Activated CD8-positive, alpha-beta T cell treated with anti-CD3 and anti-CD28 coated beads for 36 hours (primary cell): ENCODE measurements at regions not wholly inside any gene's neighbourhood (a gene's known extent, or its start where the extent isn't known, plus 50 kb on each side); places are given as distances from the start of the nearest gene placed in this dataset.

Experiments used
- ATAC-seq: fragments of 200-7000 bp; cut with Tn5 transposase; one replicate; pipeline ENCODE4 v1.10.0; 2021; ENCODE audit warnings: mild to moderate bottlenecking, moderate library complexity
- CTCF ChIA-PET: fragments of 350-600 bp; sonication (Branson Sonifier 250); formaldehyde crosslinking; loops from one replicate; lab custom pipeline; 2021; ENCODE audit warnings: antibody characterized with exemption; lab: Charles Lee
- POLR2A ChIA-PET: fragments of 350-600 bp; sonication (Branson Sonifier 250); formaldehyde crosslinking; loops from one replicate; lab custom pipeline; 2021; ENCODE audit warnings: antibody characterized with exemption; lab: Charles Lee
- DNase-seq: peaks from one replicate; pipeline ENCODE4 v3.0.0-alpha.2; 2020
- H3K27ac Mint-ChIP-seq: one replicate; pipeline ENCODE4 v1.8.0; 2021; ENCODE audit warnings: mild to moderate bottlenecking, mixed read lengths
- H3K27me3 Mint-ChIP-seq: one replicate; pipeline ENCODE4 v1.8.0; 2021; ENCODE audit warnings: mixed read lengths
- H3K36me3 Mint-ChIP-seq: one replicate; pipeline ENCODE4 v1.8.0; 2021; ENCODE audit warnings: low read depth, mixed read lengths
- H3K4me1 Mint-ChIP-seq: one replicate; pipeline ENCODE4 v1.8.0; 2021; ENCODE audit warnings: low read depth, mixed read lengths
- H3K4me3 Mint-ChIP-seq: one replicate; pipeline ENCODE4 v1.8.0; 2021; ENCODE audit warnings: mild to moderate bottlenecking, moderate library complexity, mixed read lengths
- H3K9me3 Mint-ChIP-seq: one replicate; pipeline ENCODE4 v1.8.0; 2021; ENCODE audit warnings: mixed read lengths
- CTCF ChIP-seq: fragments of 200-600 bp; IDR thresholded peaks from one replicate; pipeline ENCODE4 v1.8.0; 2022; ENCODE audit warnings: antibody characterized with exemption, mild to moderate bottlenecking
- intact Hi-C: fragments of 100-400 bp; cut with micrococcal nuclease; formaldehyde crosslinking; loops from one replicate; pipeline ENCODE4 v1.10.0; 2022

GRCh38 chr6:112927641-112928320, 580.7 kb downstream of the RFPL4B start:
- no peak for TF ChIP-seq CTCF
- Mint-ChIP-seq H3K27me3 (no peaks in the 10 kb centered on the region), H3K4me3 (no peak overlapping the region), H3K36me3 (no peaks in the 10 kb centered on the region), H3K4me1 (no peaks in the 10 kb centered on the region), H3K9me3 (peaks cover 10% of the 10 kb centered on the region), H3K27ac (no peak overlapping the region)
- ChIA-PET POLR2A (no interaction called here), CTCF (interaction anchor here (0.6 kb wide), 1 partner anchor 1547 kb away, joined by 3 read pairs; no protein-coding TSS in a partner anchor)
- intact Hi-C loops, result no loop called here
- DNase-seq, result no peak
- no peak for ATAC-seq

GRCh38 chr6:112929641-112930040, 582.5 kb downstream of the RFPL4B start:
- no peak overlapping the region for H3K4me3 Mint-ChIP-seq
- ATAC-seq (no peak), DNase-seq (no peak)
- ChIA-PET CTCF (no interaction called here), POLR2A (no interaction called here)
- intact Hi-C loops, result no loop called here
- no peak overlapping the region for H3K27ac Mint-ChIP-seq
- TF ChIP-seq CTCF, result no peak
- no peaks in the 10 kb centered on the region for H3K27me3 Mint-ChIP-seq
- no peaks in the 10 kb centered on the region for H3K4me1 Mint-ChIP-seq
- no peaks in the 10 kb centered on the region for H3K36me3 Mint-ChIP-seq
- peaks cover 3% of the 10 kb centered on the region for H3K9me3 Mint-ChIP-seq

DNA sequence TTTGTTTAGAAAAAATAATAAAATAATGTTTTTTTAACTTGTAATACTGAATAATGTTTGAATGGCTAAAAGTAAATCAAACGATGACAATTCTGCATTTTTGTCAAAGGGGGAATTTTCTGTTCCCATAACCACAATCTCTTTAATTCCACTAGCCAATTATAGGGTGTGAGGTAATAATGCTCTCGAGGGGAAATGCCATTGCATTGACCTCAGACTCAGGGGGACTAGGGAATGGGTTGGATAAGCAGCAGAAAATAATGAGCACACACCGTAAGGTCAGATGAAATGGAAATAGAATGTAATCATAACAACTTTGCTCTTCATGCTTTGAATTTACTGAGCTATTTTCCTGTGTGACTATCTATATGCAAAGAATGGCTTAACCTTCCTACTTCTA, 584.7 kb downstream of the RFPL4B start:
- H3K27ac Mint-ChIP-seq, result no peak overlapping the region
- intact Hi-C loops, result no loop called here
- no peaks in the 10 kb centered on the region for H3K27me3 Mint-ChIP-seq
- CTCF ChIA-PET, result no interaction called here
- no peak for TF ChIP-seq CTCF
- no peaks in the 10 kb centered on the region for H3K36me3 Mint-ChIP-seq
- no peak overlapping the region for H3K4me3 Mint-ChIP-seq
- DNase-seq (no peak), ATAC-seq (no peak)
- POLR2A ChIA-PET, result no interaction called here
- H3K4me1 Mint-ChIP-seq, result no peaks in the 10 kb centered on the region
- H3K9me3 Mint-ChIP-seq, result peaks cover 3% of the 10 kb centered on the region

GRCh38 chr6:112933947-112934346, 586.8 kb downstream of the RFPL4B start:
- ATAC-seq, result no peak
- no peak for TF ChIP-seq CTCF
- Mint-ChIP-seq H3K27ac (no peak overlapping the region), H3K27me3 (no peaks in the 10 kb centered on the region), H3K9me3 (peaks cover 1% of the 10 kb centered on the region), H3K4me3 (no peak overlapping the region), H3K36me3 (no peaks in the 10 kb centered on the region), H3K4me1 (no peaks in the 10 kb centered on the region)
- no peak for DNase-seq
- POLR2A ChIA-PET, result no interaction called here
- CTCF ChIA-PET, result no interaction called here
- intact Hi-C loops, result no loop called here

DNA sequence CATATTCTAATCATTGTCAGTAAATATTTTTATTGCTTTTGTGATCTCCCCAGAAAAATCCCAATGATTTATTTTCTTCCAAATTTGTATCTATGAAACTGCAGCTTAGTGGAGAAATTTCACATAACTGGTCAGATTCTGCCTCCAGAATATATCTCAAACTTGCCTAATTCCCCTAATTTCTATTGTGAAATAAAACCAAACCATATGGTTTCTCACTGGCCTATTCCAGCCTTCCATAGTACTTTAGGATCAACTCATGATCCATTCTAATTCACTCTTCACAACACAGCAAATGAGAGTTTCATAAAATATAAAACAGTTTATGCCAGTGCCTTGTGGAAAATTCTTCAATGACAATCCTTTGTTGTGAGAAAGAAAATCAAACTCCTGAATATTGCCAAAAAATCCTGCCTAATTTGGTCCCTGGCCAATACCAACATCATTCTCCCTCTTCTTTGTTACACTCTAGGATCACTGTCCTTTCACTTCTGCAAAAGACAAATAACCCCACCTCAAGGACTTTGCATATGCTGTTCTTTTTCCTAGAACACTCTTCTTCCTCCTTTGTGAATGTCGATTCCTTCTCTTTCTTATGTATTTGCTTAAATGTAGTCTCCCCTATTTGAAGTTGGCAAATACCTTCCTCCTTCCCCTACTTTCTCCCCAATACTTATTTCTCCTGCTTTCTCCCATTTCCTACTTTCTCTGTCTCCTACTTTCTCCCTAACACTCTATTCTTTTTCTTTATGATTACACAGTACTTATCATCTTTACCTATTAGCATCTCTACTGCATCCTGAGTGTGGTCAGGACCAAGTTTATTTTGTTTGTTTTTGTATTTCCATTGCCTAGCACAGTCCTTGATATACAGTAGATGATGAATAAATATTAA, 587.5 kb downstream of the RFPL4B start:
- intact Hi-C loops, result no loop called here
- Mint-ChIP-seq H3K4me1 (no peaks in the 10 kb centered on the region), H3K4me3 (no peak overlapping the region), H3K27me3 (no peaks in the 10 kb centered on the region), H3K36me3 (no peaks in the 10 kb centered on the region), H3K27ac (no peak overlapping the region), H3K9me3 (peaks cover 1% of the 10 kb centered on the region)
- TF ChIP-seq CTCF, result no peak
- ChIA-PET POLR2A (no interaction called here), CTCF (no interaction called here)
- DNase-seq, result no peak
- ATAC-seq, result no peak
